ENCODE measurements at regions not wholly inside any gene's neighbourhood (a gene's known extent, or its start where the extent isn't known, plus 50 kb on each side); places are given as distances from the start of the nearest gene placed in this dataset.
"Not testable (repeated sequence)": the region's sequence is repeated elsewhere in the genome, so short reads cannot be mapped to it uniquely, and the experiment has no call there.

DNA sequence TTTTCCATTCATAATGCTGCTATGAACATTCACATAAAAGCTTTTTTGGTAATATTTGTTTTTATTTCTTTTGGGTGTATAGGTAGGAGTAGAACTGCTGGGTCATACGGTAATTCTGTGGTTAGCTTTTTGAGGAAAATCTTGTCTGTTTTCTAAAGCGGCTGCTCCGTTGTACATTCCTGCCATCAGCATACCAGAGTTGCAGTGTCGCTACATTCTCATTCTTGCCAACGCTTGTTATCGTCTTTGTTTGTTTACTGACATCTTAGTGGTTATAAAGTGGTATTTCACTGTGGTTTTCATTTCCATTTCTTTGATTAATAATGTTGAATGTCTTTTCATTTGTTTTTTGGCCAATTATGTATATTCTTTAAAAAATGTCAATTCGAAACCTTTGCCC is 469.8 kb upstream of the ZP4 start:
- FAIRE-seq = no peak
- DNase-seq (ENCODE audit: extremely low spot score, insufficient read length, low read depth) = no peak

DNA sequence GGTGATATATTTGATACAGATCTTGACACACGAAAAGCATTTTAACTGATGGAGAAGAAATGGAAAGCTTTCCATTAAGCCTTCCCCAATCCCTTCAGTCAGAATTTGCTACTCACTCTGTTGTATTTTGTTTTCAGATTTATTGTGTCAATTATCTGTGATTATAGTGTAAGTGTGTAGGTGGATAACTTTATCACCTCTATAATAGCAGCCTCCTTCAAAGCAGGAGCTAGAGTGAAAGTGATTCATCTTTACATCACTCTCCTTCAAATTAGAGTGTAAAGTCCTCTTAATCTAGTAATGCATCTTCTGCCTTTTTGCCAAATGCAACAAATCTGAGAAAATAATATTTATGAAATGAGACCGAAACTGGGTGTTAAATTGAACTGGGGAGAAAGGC is 459.7 kb upstream of the ZP4 start:
- FAIRE-seq = no peak

DNA sequence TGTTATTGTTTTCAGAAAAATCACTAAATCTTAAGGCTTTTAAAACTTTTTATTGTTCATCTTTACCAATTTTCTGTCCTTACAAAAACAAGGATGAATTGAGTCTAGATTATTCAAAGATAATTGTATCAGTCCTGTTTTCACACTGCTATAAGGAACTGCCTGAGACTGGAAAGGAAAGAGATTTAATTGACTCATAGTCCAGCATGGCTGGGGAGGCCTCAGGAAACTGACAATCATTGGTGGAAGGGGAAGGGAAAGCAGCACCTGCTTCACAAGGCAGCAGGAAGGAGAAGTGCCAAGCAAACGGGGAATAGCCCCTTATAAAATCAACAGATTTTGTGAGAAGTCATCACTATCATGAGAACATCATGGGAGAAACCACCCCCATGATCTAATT is 455.6 kb upstream of the ZP4 start:
- DNase-seq (ENCODE audit: extremely low spot score, insufficient read length, low read depth) (no peak), FAIRE-seq (no peak)

More for the DNA sequence above, 459.7 kb upstream of the ZP4 start:
- no peak for DNase-seq (ENCODE audit: extremely low spot score, insufficient read length, low read depth)

GRCh38 chr1:238345837-238346236 is 455.1 kb upstream of the ZP4 start:
- DNase-seq (ENCODE audit: extremely low spot score, insufficient read length, low read depth) (no peak), FAIRE-seq (no peak)

DNA sequence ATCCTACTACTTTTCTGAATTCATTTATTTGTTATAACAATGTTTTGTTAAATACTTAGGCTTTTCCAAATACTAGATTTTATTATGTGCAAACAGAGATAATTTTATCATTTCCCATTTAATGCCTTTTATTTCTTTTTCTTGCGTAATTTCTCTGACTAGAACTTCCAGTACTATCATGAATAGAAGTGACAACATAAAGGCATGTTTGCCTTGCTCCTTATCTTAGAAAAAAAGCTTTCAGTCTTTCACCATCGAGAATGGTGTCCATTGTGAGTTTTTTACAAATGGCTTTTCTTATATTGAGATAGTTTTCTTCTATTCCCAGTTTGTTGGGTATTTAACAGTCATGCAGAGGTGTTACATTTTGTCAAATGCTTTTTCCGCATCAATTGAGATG is 453.1 kb upstream of the ZP4 start:
- no peak for DNase-seq (ENCODE audit: extremely low spot score, insufficient read length, low read depth)
- no peak for FAIRE-seq

DNA sequence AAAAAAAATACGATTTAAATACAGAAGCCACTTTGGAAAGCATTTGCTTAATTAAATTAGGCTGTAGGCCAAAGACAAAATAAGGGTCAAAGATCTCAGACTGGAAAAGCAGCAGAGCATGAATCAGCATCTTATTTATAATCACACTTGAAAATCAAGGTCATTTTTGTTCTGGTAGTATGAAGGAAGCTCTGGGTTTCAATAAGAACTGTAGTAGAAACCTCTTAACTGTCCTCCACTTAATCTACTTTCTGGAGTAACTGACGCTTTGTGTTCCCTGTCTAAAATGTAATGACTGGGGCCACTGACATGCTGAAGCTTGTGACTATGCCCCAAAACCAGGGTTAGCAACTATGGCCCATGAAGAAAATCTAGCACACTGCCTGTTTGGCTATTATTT is 450.7 kb upstream of the ZP4 start:
- FAIRE-seq (no peak), DNase-seq (ENCODE audit: extremely low spot score, insufficient read length, low read depth) (no peak)

DNA sequence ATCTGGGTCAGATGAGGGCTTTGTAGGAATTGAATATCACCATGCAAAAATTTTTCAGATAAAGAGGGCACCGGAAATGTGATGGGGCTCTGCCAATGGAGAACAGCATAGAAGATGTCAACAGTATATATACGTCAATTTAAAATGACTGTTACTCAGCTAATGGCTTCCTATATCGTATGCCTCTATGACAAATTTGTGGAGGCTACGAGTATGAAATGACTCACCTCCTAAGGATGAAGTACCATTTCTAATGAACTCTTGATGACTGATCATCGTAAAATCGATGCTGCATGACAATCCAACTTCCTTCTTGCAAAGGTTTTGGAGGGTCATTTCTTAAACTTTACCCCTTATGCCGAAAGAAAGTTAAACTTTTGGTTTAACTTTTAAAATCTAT is 450.3 kb upstream of the ZP4 start:
- DNase-seq (ENCODE audit: extremely low spot score, insufficient read length, low read depth) (no peak), FAIRE-seq (no peak)

DNA sequence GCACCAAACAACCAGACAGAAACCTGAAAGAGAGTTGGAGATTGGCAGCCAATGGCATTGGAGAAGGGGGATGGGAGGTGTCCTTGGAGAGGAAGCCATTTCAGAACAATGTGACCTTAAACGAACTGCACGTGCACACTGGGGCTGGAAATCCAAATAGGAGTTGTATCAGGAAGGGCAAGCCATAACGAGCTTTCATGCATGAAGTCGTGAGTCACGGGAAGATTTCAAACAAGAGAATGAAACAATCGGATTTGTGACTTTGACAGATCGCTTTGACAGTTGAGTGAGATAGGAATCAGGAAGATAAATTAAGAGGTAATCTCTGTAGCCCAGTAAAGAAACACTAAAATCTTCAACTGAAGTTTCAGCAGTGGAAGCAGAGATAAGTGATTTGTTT is 445.8 kb upstream of the ZP4 start:
- DNase-seq (ENCODE audit: extremely low spot score, insufficient read length, low read depth) (no peak), FAIRE-seq (no peak)

DNA sequence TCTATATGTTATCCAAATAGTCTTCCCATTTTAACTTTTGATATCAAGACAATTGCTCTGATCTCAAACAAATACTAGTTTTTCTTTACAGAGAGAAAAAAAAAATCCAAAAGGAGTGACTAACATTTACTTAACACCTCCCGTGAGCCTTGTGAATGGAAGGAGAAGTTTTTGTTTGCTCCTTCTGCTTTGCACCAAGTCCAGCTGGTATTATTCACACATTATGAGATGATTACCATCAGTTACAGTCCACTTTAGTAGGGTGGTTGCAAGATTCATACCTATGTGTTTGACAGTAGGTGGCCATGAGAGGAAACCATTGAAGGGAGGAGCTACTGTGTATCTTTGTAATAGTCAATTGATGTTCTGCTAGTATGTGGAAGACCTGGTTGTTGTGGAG is 443.4 kb upstream of the ZP4 start:
- FAIRE-seq = no peak

GRCh38 chr1:238331557-238331956 is 440.8 kb upstream of the ZP4 start:
- no peak for FAIRE-seq
- DNase-seq (ENCODE audit: extremely low spot score, insufficient read length, low read depth) = no peak

More for the DNA sequence above, 443.4 kb upstream of the ZP4 start:
- no peak for DNase-seq (ENCODE audit: extremely low spot score, insufficient read length, low read depth)

DNA sequence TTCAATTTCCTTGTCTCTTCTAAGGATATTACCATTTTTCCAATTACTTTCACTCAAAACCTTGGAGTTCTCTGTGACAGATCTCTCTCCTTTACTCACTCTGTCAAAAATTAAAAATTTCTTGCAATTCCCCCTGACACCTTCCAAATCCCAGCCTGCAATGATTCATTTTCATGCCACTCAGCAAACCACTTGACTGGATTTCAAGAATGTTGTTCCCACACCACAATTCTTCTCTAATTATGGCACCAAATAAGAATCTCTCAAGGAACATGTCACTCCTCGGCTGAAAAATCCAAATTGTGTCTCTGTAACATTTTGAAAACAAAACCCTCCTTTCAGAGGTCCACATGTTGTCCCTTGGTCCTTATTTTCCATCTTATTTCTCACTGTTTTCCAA is 438.9 kb upstream of the ZP4 start:
- no peak for FAIRE-seq
- DNase-seq (ENCODE audit: extremely low spot score, insufficient read length, low read depth) = no peak

- not testable (repeated sequence) for DNase-seq (ENCODE audit: extremely low spot score, insufficient read length, low read depth); FAIRE-seq
Measured at GRCh38 chr1:238327033-238327432, 436.3 kb upstream of the ZP4 start.

GRCh38 chr1:238326479-238326878 is 435.8 kb upstream of the ZP4 start:
- DNase-seq (ENCODE audit: extremely low spot score, insufficient read length, low read depth); FAIRE-seq: not testable (repeated sequence)

DNA sequence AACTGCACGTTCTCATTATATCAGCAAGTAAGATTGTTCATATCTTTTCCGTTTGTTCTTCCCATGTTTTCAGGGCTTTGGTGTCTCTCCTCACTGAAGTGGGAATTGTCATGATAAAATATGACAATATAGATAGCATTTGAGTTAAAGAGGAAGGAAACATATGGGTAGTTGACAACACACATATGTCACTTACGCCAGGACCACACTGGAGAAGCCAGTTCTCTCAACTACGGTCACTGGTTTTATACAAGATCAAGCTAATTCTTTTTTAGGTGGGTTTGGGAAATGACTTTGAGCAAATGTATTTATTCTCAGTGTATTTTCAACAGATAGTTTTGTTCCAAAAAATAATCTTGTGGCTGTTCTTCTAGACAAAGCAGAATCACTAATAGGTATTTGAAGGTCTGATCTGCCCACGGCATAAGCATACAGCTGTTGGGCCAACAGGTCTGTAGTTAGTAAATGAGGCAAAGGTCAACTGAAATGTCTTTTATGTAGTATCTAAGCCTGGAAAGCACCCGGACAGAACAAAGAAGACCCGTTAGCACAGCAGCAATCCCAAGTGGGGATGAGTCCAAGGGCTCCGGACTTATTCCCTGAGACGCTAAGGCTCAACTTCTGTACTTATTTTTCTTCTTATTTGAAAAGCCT is 433.6 kb upstream of the ZP4 start:
- FAIRE-seq (no peak), DNase-seq (ENCODE audit: extremely low spot score, insufficient read length, low read depth) (no peak)

- no peak for DNase-seq (ENCODE audit: extremely low spot score, insufficient read length, low read depth)
- no peak for FAIRE-seq
Measured at GRCh38 chr1:238323490-238323889, 432.8 kb upstream of the ZP4 start.

DNA sequence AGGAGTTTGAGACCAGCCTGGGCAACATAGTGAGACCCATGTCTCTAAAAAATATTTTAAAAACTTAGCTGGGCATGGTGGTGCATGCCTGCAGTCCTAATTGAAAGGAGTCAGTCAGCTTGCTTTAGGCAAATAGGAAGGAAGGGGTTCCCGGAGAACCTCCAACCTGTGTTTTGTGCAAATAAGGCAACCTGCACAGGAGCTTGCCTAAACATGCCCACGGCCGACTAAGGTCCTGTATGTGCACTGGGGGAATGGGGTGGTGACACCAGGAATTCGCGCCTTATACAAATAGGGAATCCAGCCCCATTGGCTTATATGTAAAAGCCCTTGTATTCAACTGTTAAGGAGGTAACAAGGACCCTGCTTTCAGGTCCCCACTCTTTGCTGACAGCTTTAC is 429.2 kb upstream of the ZP4 start:
- no peak for FAIRE-seq
- DNase-seq (ENCODE audit: extremely low spot score, insufficient read length, low read depth) = no peak

- DNase-seq (ENCODE audit: extremely low spot score, insufficient read length, low read depth) = no peak
- FAIRE-seq = no peak
Measured at GRCh38 chr1:238318294-238319110, 427.8 kb upstream of the ZP4 start.

GRCh38 chr1:238312969-238313368 is 422.2 kb upstream of the ZP4 start:
- FAIRE-seq (no peak), DNase-seq (ENCODE audit: extremely low spot score, insufficient read length, low read depth) (no peak)

DNA sequence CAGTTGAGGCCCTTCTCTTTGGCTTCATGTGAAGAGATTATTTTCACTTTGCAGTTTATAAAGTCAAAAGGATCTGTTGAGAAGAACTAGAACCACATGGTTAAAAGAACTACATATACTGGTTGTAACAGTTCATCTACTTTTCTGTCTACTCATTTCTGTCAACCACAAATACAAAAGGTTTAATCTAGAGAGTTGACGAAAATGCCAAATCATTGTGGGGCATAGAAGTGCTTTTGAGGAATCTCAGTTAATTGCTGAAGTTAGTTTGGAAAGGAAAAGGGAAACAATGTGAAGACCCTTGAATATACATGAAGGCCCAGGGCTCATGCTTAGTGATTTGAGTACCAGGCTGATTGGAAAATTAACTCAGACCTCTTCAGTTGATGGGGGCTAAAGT is 415.7 kb upstream of the ZP4 start:
- DNase-seq (ENCODE audit: extremely low spot score, insufficient read length, low read depth) (no peak), FAIRE-seq (no peak)

GRCh38 chr1:238302646-238303045 is 411.9 kb upstream of the ZP4 start:
- DNase-seq (ENCODE audit: extremely low spot score, insufficient read length, low read depth) = no peak
- no peak for FAIRE-seq

GRCh38 chr1:238296371-238296770 is 405.6 kb upstream of the ZP4 start:
- FAIRE-seq (no peak), DNase-seq (ENCODE audit: extremely low spot score, insufficient read length, low read depth) (no peak)

GRCh38 chr1:238293075-238293474 is 402.4 kb upstream of the ZP4 start:
- no peak for DNase-seq (ENCODE audit: extremely low spot score, insufficient read length, low read depth)
- no peak for FAIRE-seq

Data from GM18507 (cell line).